ENCODE measurements at regions not wholly inside any gene's neighbourhood (a gene's known extent, or its start where the extent isn't known, plus 50 kb on each side); places are given as distances from the start of the nearest gene placed in this dataset.
A peak's percentile ranks its signal among the peaks of the same experiment; 100 is the strongest.

DNA sequence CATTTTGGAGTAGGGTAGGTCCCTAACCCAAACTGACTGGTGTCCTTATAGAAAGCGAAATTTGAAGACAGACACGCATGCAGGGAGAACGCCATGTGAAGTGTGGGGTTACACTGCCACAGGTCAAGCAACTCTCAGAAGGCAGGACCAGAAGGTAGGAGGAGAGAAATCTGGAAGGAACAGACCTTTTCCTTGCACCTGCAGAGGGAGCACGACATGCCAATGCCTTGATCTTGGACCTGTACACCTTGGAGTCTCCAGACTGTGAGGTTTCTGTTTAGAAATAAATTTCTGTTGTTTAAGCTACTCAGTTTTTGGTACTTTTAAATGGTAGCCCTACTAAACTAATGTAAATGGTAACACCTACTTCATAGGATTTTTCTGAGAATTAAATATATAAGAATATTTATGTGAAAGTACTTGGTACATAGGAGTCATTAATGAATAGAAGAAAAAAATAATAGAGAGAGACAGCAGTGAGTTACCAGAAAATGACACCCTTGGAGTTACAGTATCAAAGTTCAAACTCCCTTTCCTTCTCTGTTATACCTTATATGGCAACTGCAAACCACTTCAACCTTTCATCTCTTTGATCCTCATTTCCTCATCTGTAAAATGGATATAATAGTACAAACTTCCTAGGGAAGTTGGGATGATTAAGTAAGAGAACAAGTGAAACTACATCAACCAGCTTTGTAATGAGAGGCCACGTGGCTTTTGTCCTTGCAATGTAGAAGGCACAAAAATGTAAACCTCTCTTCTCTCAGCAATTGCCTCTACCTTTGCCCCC lies 184.9 kb upstream of the PARD3B start:
- TF ChIP-seq, protein P1, sequence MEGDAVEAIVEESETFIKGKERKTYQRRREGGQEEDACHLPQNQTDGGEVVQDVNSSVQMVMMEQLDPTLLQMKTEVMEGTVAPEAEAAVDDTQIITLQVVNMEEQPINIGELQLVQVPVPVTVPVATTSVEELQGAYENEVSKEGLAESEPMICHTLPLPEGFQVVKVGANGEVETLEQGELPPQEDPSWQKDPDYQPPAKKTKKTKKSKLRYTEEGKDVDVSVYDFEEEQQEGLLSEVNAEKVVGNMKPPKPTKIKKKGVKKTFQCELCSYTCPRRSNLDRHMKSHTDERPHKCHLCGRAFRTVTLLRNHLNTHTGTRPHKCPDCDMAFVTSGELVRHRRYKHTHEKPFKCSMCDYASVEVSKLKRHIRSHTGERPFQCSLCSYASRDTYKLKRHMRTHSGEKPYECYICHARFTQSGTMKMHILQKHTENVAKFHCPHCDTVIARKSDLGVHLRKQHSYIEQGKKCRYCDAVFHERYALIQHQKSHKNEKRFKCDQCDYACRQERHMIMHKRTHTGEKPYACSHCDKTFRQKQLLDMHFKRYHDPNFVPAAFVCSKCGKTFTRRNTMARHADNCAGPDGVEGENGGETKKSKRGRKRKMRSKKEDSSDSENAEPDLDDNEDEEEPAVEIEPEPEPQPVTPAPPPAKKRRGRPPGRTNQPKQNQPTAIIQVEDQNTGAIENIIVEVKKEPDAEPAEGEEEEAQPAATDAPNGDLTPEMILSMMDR (IDR thresholded peaks at IDR 0.05; ENCODE audit: insufficient read depth, low read depth, low read length, missing control alignments): peak; percentile 24
- no peak overlapping the region for H3K4me3 ChIP-seq (ENCODE audit: low read length)
- no peak for DNase-seq (ENCODE audit: low read depth)

- TF ChIP-seq, protein P1 (IDR thresholded peaks at IDR 0.05; ENCODE audit: insufficient read depth, low read depth, low read length, missing control alignments): no peak
- H3K4me3 ChIP-seq (ENCODE audit: low read length): no peak overlapping the region
- no peak for DNase-seq (ENCODE audit: low read depth)
Observed at GRCh38 chr2:204361738-204362137, 183.5 kb upstream of the PARD3B start.

DNA sequence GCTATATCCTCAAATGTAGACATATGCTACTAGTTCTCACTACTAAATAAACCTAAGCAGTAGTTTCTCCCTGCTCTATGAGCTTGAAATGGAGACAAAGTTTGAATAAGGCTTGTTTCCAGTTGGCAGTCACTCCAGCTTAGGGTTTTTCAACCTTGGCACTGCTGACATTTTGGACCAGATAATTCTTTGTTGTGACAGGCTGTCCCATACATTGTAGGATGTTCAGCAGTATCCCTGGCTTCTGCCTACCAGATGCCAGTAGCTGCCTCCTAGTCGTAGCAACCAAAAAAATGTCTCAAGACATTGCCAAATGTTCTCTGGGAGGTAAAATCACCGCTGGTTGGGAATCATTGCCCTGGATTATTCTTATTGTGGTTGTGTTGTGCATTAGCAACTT lies 182.7 kb upstream of the PARD3B start:
- TF ChIP-seq, protein P1 (IDR thresholded peaks at IDR 0.05; ENCODE audit: insufficient read depth, low read depth, low read length, missing control alignments): no peak
- H3K4me3 ChIP-seq (ENCODE audit: low read length): no peak overlapping the region
- no peak for DNase-seq (ENCODE audit: low read depth)

DNA sequence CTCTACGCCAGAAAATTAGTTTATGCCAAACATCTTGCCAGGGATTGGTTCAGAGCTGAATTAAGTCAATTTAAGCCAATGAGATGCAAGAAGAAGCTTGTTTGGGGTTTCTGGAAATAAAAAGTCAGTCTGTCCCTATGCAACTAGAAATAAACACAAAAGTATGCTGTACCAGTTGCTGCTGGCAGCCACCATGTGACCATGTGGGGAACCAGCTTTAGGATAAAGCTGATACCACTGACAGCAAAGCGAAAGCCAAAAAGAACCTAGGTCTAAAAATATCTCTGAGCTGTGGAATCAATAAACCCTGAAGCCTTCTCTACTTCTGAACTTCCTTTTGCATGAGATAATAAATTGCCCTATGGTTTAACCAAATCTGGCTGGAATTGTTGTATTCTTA lies 181.8 kb upstream of the PARD3B start:
- TF ChIP-seq, protein P1 (IDR thresholded peaks at IDR 0.05; ENCODE audit: insufficient read depth, low read depth, low read length, missing control alignments): no peak
- H3K4me3 ChIP-seq (ENCODE audit: low read length): no peak overlapping the region
- DNase-seq (ENCODE audit: low read depth): no peak

- TF ChIP-seq, protein P1 (IDR thresholded peaks at IDR 0.05; ENCODE audit: insufficient read depth, low read depth, low read length, missing control alignments): no peak
- no peak for DNase-seq (ENCODE audit: low read depth)
- no peak overlapping the region for H3K4me3 ChIP-seq (ENCODE audit: low read length)
Observed at GRCh38 chr2:204364860-204365535, 180.3 kb upstream of the PARD3B start.

DNA sequence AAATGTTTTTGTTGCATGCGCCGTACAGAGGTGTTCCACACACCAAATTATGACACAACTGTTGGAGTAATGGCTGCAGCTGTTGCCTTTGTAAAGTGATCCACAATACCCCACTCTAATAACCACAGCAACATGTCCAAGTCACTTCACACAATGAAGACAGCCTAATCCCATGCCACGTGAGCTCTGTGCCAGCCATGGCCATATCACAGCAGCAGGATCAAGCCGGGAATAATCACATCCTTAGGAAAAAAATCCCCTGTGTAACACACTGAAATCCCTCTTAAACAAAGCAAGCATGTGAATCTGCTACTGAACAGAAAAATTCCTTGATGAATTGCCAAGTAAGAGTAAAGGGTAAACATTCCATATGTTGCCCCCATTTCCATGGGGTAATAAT lies 179.5 kb upstream of the PARD3B start:
- no peak overlapping the region for H3K4me3 ChIP-seq (ENCODE audit: low read length)
- no peak for DNase-seq (ENCODE audit: low read depth)
- TF ChIP-seq, protein P1 (IDR thresholded peaks at IDR 0.05; ENCODE audit: insufficient read depth, low read depth, low read length, missing control alignments): no peak

All from epithelial cell of esophagus (primary cell).